ENCODE measurements at regions not wholly inside any gene's neighbourhood (a gene's known extent, or its start where the extent isn't known, plus 50 kb on each side); places are given as distances from the start of the nearest gene placed in this dataset.

GRCh38 chr21:35245879-35246278 lies 196.8 kb upstream of the RUNX1 start:
- TF ChIP-seq ESRRA (IDR thresholded peaks at IDR 0.05; ENCODE audit: borderline replicate concordance, low read length) = no peak
- TF ChIP-seq CEBPB (IDR thresholded peaks at IDR 0.05) = no peak
- TF ChIP-seq RAD21 (conservative IDR thresholded peaks at IDR 0.05 in 1 of 2, IDR thresholded peaks at IDR 0.05 in 1 of 2) = no peak
- TF ChIP-seq CBX8 (IDR thresholded peaks at IDR 0.05) = no peak
- TF ChIP-seq POLR2A (IDR thresholded peaks at IDR 0.05; ENCODE audit: low read length) = no peak

All from A549 (cell line).